IPS DF 4.7 (cell line): ENCODE measurements at regions not wholly inside any gene's neighbourhood (a gene's known extent, or its start where the extent isn't known, plus 50 kb on each side); places are given as distances from the start of the nearest gene placed in this dataset.

ENCODE experiments used
- DNase-seq: peaks from one replicate; pipeline ENCODE4 v3.0.0-alpha.2; 2013; ENCODE audit warnings: low spot score; ENCODE audit errors: extremely low read depth

GRCh38 chr12:23450810-23451209 is 498.7 kb downstream of the SOX5 start:
- no peak for DNase-seq

GRCh38 chr12:23455283-23455682 is 494.2 kb downstream of the SOX5 start:
- no peak for DNase-seq

- DNase-seq, result no peak
These were observed 490.8 kb downstream of the SOX5 start for GRCh38 chr12:23458640-23459039.

GRCh38 chr12:23462546-23462945 is 486.9 kb downstream of the SOX5 start:
- DNase-seq, result no peak

GRCh38 chr12:23463172-23463571 is 486.3 kb downstream of the SOX5 start:
- no peak for DNase-seq

- DNase-seq, result no peak
These were observed 485.1 kb downstream of the SOX5 start for GRCh38 chr12:23464241-23464812.

- DNase-seq, result no peak
These were observed 477.0 kb downstream of the SOX5 start for GRCh38 chr12:23472329-23472971.

GRCh38 chr12:23473071-23473470 is 476.4 kb downstream of the SOX5 start:
- DNase-seq, result no peak

GRCh38 chr12:23474438-23474976 is 475.0 kb downstream of the SOX5 start:
- DNase-seq, result no peak
